ENCODE measurements at regions not wholly inside any gene's neighbourhood (a gene's known extent, or its start where the extent isn't known, plus 50 kb on each side); places are given as distances from the start of the nearest gene placed in this dataset.

DNA sequence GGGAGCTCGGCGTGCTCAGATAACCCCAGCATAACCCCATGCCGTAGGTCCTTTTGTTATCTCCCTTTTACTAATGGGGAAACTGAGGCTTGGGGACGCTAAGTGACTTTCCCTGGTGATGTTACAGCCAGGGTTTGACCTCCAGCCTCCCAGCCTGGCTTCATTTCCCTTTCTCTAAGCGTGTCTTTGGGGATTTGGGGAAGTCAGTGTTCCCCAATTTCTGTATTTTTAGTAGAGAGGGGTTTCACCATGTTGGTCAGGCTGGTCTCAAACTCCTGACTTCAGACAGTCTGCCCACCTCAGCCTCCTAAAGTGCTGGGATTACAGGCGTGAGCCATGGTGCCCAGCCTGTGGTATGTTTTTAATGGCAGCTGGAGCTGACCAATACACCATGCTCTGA, 85.4 kb downstream of the PHETA1 start (continued):
- TF ChIP-seq, protein P1, sequence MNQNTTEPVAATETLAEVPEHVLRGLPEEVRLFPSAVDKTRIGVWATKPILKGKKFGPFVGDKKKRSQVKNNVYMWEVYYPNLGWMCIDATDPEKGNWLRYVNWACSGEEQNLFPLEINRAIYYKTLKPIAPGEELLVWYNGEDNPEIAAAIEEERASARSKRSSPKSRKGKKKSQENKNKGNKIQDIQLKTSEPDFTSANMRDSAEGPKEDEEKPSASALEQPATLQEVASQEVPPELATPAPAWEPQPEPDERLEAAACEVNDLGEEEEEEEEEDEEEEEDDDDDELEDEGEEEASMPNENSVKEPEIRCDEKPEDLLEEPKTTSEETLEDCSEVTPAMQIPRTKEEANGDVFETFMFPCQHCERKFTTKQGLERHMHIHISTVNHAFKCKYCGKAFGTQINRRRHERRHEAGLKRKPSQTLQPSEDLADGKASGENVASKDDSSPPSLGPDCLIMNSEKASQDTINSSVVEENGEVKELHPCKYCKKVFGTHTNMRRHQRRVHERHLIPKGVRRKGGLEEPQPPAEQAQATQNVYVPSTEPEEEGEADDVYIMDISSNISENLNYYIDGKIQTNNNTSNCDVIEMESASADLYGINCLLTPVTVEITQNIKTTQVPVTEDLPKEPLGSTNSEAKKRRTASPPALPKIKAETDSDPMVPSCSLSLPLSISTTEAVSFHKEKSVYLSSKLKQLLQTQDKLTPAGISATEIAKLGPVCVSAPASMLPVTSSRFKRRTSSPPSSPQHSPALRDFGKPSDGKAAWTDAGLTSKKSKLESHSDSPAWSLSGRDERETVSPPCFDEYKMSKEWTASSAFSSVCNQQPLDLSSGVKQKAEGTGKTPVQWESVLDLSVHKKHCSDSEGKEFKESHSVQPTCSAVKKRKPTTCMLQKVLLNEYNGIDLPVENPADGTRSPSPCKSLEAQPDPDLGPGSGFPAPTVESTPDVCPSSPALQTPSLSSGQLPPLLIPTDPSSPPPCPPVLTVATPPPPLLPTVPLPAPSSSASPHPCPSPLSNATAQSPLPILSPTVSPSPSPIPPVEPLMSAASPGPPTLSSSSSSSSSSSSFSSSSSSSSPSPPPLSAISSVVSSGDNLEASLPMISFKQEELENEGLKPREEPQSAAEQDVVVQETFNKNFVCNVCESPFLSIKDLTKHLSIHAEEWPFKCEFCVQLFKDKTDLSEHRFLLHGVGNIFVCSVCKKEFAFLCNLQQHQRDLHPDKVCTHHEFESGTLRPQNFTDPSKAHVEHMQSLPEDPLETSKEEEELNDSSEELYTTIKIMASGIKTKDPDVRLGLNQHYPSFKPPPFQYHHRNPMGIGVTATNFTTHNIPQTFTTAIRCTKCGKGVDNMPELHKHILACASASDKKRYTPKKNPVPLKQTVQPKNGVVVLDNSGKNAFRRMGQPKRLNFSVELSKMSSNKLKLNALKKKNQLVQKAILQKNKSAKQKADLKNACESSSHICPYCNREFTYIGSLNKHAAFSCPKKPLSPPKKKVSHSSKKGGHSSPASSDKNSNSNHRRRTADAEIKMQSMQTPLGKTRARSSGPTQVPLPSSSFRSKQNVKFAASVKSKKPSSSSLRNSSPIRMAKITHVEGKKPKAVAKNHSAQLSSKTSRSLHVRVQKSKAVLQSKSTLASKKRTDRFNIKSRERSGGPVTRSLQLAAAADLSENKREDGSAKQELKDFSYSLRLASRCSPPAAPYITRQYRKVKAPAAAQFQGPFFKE (tag by site-specific recombination; IDR thresholded peaks at IDR 0.05; ENCODE audit: borderline replicate concordance), result no peak
- no peak for TF ChIP-seq MYNN (tag by site-specific recombination; IDR thresholded peaks at IDR 0.05; ENCODE audit: borderline replicate concordance)
- no peak for TF ChIP-seq ZNF621 (tag by site-specific recombination; IDR thresholded peaks at IDR 0.05)
- TF ChIP-seq ZNF335 (tag by site-specific recombination; conservative IDR thresholded peaks at IDR 0.05), result no peak
- TF ChIP-seq ZSCAN16 (tag by site-specific recombination; IDR thresholded peaks at IDR 0.05), result no peak
- TF ChIP-seq ZNF48 (tag by site-specific recombination; IDR thresholded peaks at IDR 0.05), result no peak

DNA sequence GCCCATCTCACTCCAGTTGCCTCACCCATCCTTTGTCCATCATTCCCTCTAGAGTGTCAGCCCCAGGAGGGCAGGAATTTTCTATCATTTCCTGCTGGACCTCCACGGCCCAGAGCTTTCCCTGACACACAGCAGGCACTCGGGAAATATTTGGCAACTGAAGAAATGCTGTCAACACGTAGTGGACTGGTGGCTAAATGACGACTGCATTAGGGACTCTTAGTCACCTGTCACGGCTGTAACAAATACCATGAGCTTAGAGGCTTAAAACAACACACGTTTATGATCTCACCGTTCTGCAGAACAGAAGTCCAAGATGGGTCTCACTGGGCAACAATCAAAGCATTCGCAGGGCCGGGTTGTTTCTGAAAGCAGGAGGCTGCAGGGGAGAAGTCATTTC, 91.3 kb downstream of the PHETA1 start:
- Histone ChIP-seq H3K4me3 (ENCODE audit: low read depth, low read length) (no peak overlapping the region), H3K4me1 (ENCODE audit: control insufficient read depth, insufficient read depth, low read length) (no peaks in the 10 kb centered on the region), H3K36me3 (ENCODE audit: control insufficient read depth in 2 of 2, insufficient read depth in 1 of 2, low read length in 2 of 2) (no peaks in the 10 kb centered on the region), H3K27ac (ENCODE audit: extremely low read depth, low read depth, low read length) (no peak overlapping the region), H3K9me3 (ENCODE audit: control insufficient read depth, insufficient read depth, low read depth, low read length) (no peaks in the 10 kb centered on the region)
- ChIA-PET CTCF (interaction anchor here (0.7 to 1.1 kb wide), 2 partner anchors 244 to 254 kb away, joined by 3 to 4 read pairs; no protein-coding TSS in a partner anchor), POLR2A (no interaction called here)
- TF ChIP-seq ZNF791 (tag by site-specific recombination; IDR thresholded peaks at IDR 0.05), result no peak
- TF ChIP-seq, protein P2, sequence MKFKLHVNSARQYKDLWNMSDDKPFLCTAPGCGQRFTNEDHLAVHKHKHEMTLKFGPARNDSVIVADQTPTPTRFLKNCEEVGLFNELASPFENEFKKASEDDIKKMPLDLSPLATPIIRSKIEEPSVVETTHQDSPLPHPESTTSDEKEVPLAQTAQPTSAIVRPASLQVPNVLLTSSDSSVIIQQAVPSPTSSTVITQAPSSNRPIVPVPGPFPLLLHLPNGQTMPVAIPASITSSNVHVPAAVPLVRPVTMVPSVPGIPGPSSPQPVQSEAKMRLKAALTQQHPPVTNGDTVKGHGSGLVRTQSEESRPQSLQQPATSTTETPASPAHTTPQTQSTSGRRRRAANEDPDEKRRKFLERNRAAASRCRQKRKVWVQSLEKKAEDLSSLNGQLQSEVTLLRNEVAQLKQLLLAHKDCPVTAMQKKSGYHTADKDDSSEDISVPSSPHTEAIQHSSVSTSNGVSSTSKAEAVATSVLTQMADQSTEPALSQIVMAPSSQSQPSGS (tag by site-specific recombination; IDR thresholded peaks at IDR 0.05; ENCODE audit: low read depth), result peak; percentile 20; the same call in 1 of the 2 replicates
- TF ChIP-seq, protein P3, sequence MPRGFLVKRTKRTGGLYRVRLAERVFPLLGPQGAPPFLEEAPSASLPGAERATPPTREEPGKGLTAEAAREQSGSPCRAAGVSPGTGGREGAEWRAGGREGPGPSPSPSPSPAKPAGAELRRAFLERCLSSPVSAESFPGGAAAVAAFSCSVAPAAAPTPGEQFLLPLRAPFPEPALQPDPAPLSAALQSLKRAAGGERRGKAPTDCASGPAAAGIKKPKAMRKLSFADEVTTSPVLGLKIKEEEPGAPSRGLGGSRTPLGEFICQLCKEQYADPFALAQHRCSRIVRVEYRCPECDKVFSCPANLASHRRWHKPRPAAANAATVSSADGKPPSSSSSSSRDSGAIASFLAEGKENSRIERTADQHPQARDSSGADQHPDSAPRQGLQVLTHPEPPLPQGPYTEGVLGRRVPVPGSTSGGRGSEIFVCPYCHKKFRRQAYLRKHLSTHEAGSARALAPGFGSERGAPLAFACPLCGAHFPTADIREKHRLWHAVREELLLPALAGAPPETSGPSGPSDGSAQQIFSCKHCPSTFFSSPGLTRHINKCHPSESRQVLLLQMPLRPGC (tag by site-specific recombination; IDR thresholded peaks at IDR 0.05), result 0 out of 2 replicates have a peak, but pooled peaks have one; percentile 40
- TF ChIP-seq ZNF404 (tag by site-specific recombination; IDR thresholded peaks at IDR 0.05), result no peak
- TF ChIP-seq, protein P4, sequence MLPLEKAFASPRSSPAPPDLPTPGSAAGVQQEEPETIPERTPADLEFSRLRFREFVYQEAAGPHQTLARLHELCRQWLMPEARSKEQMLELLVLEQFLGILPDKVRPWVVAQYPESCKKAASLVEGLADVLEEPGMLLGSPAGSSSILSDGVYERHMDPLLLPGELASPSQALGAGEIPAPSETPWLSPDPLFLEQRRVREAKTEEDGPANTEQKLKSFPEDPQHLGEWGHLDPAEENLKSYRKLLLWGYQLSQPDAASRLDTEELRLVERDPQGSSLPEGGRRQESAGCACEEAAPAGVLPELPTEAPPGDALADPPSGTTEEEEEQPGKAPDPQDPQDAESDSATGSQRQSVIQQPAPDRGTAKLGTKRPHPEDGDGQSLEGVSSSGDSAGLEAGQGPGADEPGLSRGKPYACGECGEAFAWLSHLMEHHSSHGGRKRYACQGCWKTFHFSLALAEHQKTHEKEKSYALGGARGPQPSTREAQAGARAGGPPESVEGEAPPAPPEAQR (tag by site-specific recombination; IDR thresholded peaks at IDR 0.05), result no peak
- TF ChIP-seq ZNF140 (tag by site-specific recombination; IDR thresholded peaks at IDR 0.05), result no peak
- no peak for TF ChIP-seq ZNF175 (tag by site-specific recombination; IDR thresholded peaks at IDR 0.05)
- 0 out of 2 replicates have a peak, but pooled peaks have one; percentile 35 for TF ChIP-seq ZNF184 (tag by site-specific recombination; IDR thresholded peaks at IDR 0.05)
- TF ChIP-seq ZNF544 (tag by site-specific recombination; IDR thresholded peaks at IDR 0.05), result no peak
- 0 out of 2 replicates have a peak, but pooled peaks have one; percentile 6 for TF ChIP-seq ZIC2 (tag by site-specific recombination; IDR thresholded peaks at IDR 0.05)
- no peak for TF ChIP-seq ZFHX2 (tag by site-specific recombination; conservative IDR thresholded peaks at IDR 0.05)
- no peak for TF ChIP-seq ZNF10 (tag by site-specific recombination; IDR thresholded peaks at IDR 0.05)
- TF ChIP-seq ZNF366 (tag by site-specific recombination; conservative IDR thresholded peaks at IDR 0.05), result 0 out of 2 replicates have a peak, but pooled peaks have one; percentile 38
- TF ChIP-seq, protein P5, sequence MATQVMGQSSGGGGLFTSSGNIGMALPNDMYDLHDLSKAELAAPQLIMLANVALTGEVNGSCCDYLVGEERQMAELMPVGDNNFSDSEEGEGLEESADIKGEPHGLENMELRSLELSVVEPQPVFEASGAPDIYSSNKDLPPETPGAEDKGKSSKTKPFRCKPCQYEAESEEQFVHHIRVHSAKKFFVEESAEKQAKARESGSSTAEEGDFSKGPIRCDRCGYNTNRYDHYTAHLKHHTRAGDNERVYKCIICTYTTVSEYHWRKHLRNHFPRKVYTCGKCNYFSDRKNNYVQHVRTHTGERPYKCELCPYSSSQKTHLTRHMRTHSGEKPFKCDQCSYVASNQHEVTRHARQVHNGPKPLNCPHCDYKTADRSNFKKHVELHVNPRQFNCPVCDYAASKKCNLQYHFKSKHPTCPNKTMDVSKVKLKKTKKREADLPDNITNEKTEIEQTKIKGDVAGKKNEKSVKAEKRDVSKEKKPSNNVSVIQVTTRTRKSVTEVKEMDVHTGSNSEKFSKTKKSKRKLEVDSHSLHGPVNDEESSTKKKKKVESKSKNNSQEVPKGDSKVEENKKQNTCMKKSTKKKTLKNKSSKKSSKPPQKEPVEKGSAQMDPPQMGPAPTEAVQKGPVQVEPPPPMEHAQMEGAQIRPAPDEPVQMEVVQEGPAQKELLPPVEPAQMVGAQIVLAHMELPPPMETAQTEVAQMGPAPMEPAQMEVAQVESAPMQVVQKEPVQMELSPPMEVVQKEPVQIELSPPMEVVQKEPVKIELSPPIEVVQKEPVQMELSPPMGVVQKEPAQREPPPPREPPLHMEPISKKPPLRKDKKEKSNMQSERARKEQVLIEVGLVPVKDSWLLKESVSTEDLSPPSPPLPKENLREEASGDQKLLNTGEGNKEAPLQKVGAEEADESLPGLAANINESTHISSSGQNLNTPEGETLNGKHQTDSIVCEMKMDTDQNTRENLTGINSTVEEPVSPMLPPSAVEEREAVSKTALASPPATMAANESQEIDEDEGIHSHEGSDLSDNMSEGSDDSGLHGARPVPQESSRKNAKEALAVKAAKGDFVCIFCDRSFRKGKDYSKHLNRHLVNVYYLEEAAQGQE (tag by site-specific recombination; IDR thresholded peaks at IDR 0.05), result no peak
- peak; percentile 34; the same call in 1 of the 2 replicates for TF ChIP-seq OSR2 (tag by site-specific recombination; IDR thresholded peaks at IDR 0.05)
- peak; percentile 83 for TF ChIP-seq ZNF629 (tag by site-specific recombination; IDR thresholded peaks at IDR 0.05)
- peak; percentile 66 for TF ChIP-seq SCRT2 (tag by site-specific recombination; IDR thresholded peaks at IDR 0.05)
- TF ChIP-seq SCRT1 (tag by site-specific recombination; IDR thresholded peaks at IDR 0.05; ENCODE audit: borderline replicate concordance), result peak; percentile 20; the same call in 1 of the 2 replicates

All from HEK293 (cell line).